HG03039 (cell line): ENCODE measurements at regions not wholly inside any gene's neighbourhood (a gene's known extent, or its start where the extent isn't known, plus 50 kb on each side); places are given as distances from the start of the nearest gene placed in this dataset.
"Not testable (repeated sequence)": the region's sequence is repeated elsewhere in the genome, so short reads cannot be mapped to it uniquely, and the experiment has no call there.

ENCODE experiments used
- ATAC-seq: cut with Tn5 transposase; IDR thresholded peaks from one replicate; pipeline ENCODE4 v1.9.1; 2021; ENCODE audit warnings: mild to moderate bottlenecking, moderate library complexity; ENCODE audit not compliant: unreplicated experiment

- ATAC-seq: no peak
Measured at GRCh38 chr14:89469210-89470198, 52.5 kb upstream of the FOXN3 start.

DNA sequence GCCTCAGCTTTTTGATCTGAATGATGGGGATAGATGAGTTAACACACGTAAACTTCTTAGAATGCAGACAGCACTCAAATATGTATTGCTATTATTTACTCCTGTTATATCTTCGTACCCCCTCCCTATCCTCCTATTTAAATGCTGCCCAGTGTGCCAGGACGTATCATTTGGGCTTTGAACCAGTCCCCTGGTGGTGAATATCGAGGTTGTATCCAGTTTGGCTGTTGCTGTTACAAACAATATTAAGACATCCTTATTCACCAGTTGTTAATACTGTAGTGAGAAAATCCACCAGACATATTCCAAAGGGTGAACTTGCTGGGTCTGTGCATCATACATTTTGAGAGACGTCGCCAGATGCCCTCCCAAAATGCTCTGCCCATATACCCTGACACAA lies 51.5 kb upstream of the FOXN3 start:
- ATAC-seq: no peak

DNA sequence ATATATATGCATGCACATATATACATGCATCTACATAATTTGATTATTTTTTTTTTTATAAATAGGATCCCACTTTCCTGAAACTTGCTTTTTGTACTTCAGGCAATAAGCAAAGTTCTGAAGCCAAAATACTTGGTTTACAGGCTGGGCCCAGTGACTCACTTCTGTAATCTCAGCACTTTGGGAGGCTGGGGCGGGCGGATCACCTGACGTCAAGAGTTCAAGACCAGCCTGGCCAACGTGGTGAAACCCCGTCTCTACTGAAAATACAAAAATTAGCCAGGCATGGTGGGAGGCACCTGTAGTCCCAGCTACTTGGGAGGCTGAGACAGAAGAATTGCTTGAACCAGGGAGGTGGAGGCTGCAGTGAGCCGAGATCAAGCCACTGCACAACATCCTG lies 51.0 kb upstream of the FOXN3 start:
- ATAC-seq: not testable (repeated sequence)

- no peak for ATAC-seq
Measured at GRCh38 chr14:89466944-89467343, 49.9 kb upstream of the FOXN3 start.
